H9 (cell line): ENCODE measurements at regions not wholly inside any gene's neighbourhood (a gene's known extent, or its start where the extent isn't known, plus 50 kb on each side); places are given as distances from the start of the nearest gene placed in this dataset.

Source experiments
- DNase-seq: peaks from one replicate; pipeline ENCODE4 v3.0.0-alpha.2; 2017
- H2AFZ ChIP-seq: one replicate; pipeline ENCODE4 v1.6.1; 2013; ENCODE audit warnings: mild to moderate bottlenecking, low read length, control low read depth, moderate library complexity
- H2AK5ac ChIP-seq: 2 replicates; pipeline ENCODE4 v1.6.1; 2013; ENCODE audit warnings: low read length, control low read depth, mixed read lengths; ENCODE audit not compliant: insufficient read length
- H2BK120ac ChIP-seq: one replicate; pipeline ENCODE4 v1.6.1; 2013; ENCODE audit warnings: low read depth, mild to moderate bottlenecking, low read length, control low read depth, inconsistent platforms; ENCODE audit not compliant: poor library complexity, severe bottlenecking
- H2BK12ac ChIP-seq: 2 replicates; pipeline ENCODE4 v1.6.1; 2013; ENCODE audit warnings: low read length, control low read depth, mixed read lengths, low read depth; ENCODE audit not compliant: insufficient read length
- H2BK15ac ChIP-seq: 2 replicates; pipeline ENCODE4 v1.6.1; 2013; ENCODE audit warnings: low read depth, low read length, control low read depth
- H2BK20ac ChIP-seq: one replicate; pipeline ENCODE4 v1.6.1; 2013; ENCODE audit warnings: low read depth, mild to moderate bottlenecking, low read length, control low read depth, inconsistent platforms; ENCODE audit not compliant: poor library complexity, severe bottlenecking
- H2BK5ac ChIP-seq: 2 replicates; pipeline ENCODE4 v1.6.1; 2013; ENCODE audit warnings: low read length, control low read depth, mixed read lengths; ENCODE audit not compliant: insufficient read length
- H3K14ac ChIP-seq: 2 replicates; pipeline ENCODE4 v1.6.1; 2013; ENCODE audit warnings: low read length, control low read depth; ENCODE audit not compliant: insufficient read depth
- H3K18ac ChIP-seq: 2 replicates; pipeline ENCODE4 v1.6.1; 2013; ENCODE audit warnings: low read depth, mild to moderate bottlenecking, mixed read lengths, low read length, control low read depth; ENCODE audit not compliant: insufficient read length
- H3K23ac ChIP-seq: 2 replicates; pipeline ENCODE4 v1.6.1; 2013; ENCODE audit warnings: low read length, control low read depth, mixed read lengths, low read depth; ENCODE audit not compliant: insufficient read length
- H3K23me2 ChIP-seq: 2 replicates; pipeline ENCODE4 v1.6.1; 2013; ENCODE audit warnings: low read depth, mild to moderate bottlenecking, mixed read lengths, low read length, control low read depth; ENCODE audit not compliant: insufficient read length, poor library complexity, severe bottlenecking
- H3K27ac ChIP-seq: 2 replicates; pipeline ENCODE4 v1.5.1; 2013; ENCODE audit warnings: low read length, control low read depth, mixed read lengths, low read depth; ENCODE audit not compliant: insufficient read length
- H3K27me3 ChIP-seq: 2 replicates; pipeline ENCODE4 v1.6.1; 2013; ENCODE audit warnings: low read length, control low read depth, inconsistent platforms; ENCODE audit not compliant: insufficient read depth
- H3K4ac ChIP-seq: 2 replicates; pipeline ENCODE4 v1.6.1; 2013; ENCODE audit warnings: low read depth, mild to moderate bottlenecking, control low read depth, inconsistent platforms, low read length, moderate library complexity
- H3K4me1 ChIP-seq: 2 replicates; pipeline ENCODE4 v1.6.1; 2013; ENCODE audit warnings: low read length, control low read depth, inconsistent platforms; ENCODE audit not compliant: insufficient read depth
- H3K4me2 ChIP-seq: 2 replicates; pipeline ENCODE4 v1.6.1; 2013; ENCODE audit warnings: low read length, control low read depth, mixed read lengths; ENCODE audit not compliant: insufficient read length, insufficient read depth
- H3K56ac ChIP-seq: 2 replicates; pipeline ENCODE4 v1.6.1; 2013; ENCODE audit warnings: low read depth, mild to moderate bottlenecking, mixed read lengths, low read length, control low read depth; ENCODE audit not compliant: insufficient read length
- H3K79me1 ChIP-seq: 2 replicates; pipeline ENCODE4 v1.6.1; 2013; ENCODE audit warnings: low read depth, mild to moderate bottlenecking, moderate library complexity, low read length, control low read depth, inconsistent platforms; ENCODE audit not compliant: insufficient read depth, poor library complexity, severe bottlenecking
- H3K79me2 ChIP-seq: 2 replicates; pipeline ENCODE4 v1.6.1; 2013; ENCODE audit warnings: low read length, control low read depth, inconsistent platforms; ENCODE audit not compliant: insufficient read depth
- H3K9ac ChIP-seq: 2 replicates; pipeline ENCODE4 v1.6.1; 2013; ENCODE audit warnings: low read length, control low read depth, mixed read lengths; ENCODE audit not compliant: insufficient read length; ENCODE audit errors: extremely low read depth
- H3K9me3 ChIP-seq: one replicate; pipeline ENCODE4 v1.6.1; 2013; ENCODE audit warnings: low read depth, low read length, inconsistent platforms; ENCODE audit not compliant: control insufficient read depth
- H3T11ph ChIP-seq: one replicate; pipeline ENCODE4 v1.6.1; 2013; ENCODE audit warnings: mild to moderate bottlenecking, low read length, control low read depth, inconsistent platforms
- H4K20me1 ChIP-seq: one replicate; pipeline ENCODE4 v1.6.1; 2013; ENCODE audit not compliant: control insufficient read depth, insufficient read length, insufficient read depth
- H4K5ac ChIP-seq: 2 replicates; pipeline ENCODE4 v1.6.1; 2013; ENCODE audit warnings: low read depth, mild to moderate bottlenecking, mixed read lengths, low read length, control low read depth; ENCODE audit not compliant: insufficient read length
- H4K8ac ChIP-seq: replicated peaks from 2 replicates; pipeline ENCODE4 v1.6.1; 2013; ENCODE audit warnings: low read length, control low read depth, mixed read lengths, low read depth; ENCODE audit not compliant: insufficient read length
- H4K91ac ChIP-seq: 2 replicates; pipeline ENCODE4 v1.6.1; 2013; ENCODE audit warnings: low read depth, mild to moderate bottlenecking, moderate library complexity, mixed read lengths, low read length, control low read depth; ENCODE audit not compliant: insufficient read length
- H3K27ac Mint-ChIP-seq, 3 experiments: 2 replicates in 2 of 3; 3 replicates in 1 of 3; pipeline ENCODE4 v1.8.0; 2020 to 2021; ENCODE audit warnings: mixed read lengths in 3 of 3, mild to moderate bottlenecking in 1 of 3, moderate library complexity in 1 of 3
- H3K27me3 Mint-ChIP-seq: 2 replicates; pipeline ENCODE4 v1.8.0; 2021; ENCODE audit warnings: low read depth, mild to moderate bottlenecking, moderate library complexity, mixed read lengths
- H3K36me3 Mint-ChIP-seq, 3 experiments: 2 replicates in 2 of 3; 3 replicates in 1 of 3; pipeline ENCODE4 v1.8.0; 2020 to 2021; ENCODE audit warnings: low read depth in 3 of 3, mixed read lengths in 3 of 3; ENCODE audit not compliant: insufficient read depth in 1 of 3
- H3K4me1 Mint-ChIP-seq, 2 experiments: 2 replicates each; pipeline ENCODE4 v1.8.0; 2020; ENCODE audit warnings: mixed read lengths in 2 of 2
- H3K4me3 Mint-ChIP-seq, 2 experiments: 2 replicates in 1 of 2; 3 replicates in 1 of 2; pipeline ENCODE4 v1.8.0; 2020 to 2021; ENCODE audit warnings: mild to moderate bottlenecking in 2 of 2, mixed read lengths in 2 of 2, moderate library complexity in 1 of 2
- H3K9me3 Mint-ChIP-seq, 2 experiments: 2 replicates in 1 of 2; 3 replicates in 1 of 2; pipeline ENCODE4 v1.8.0; 2020; ENCODE audit warnings: mild to moderate bottlenecking in 2 of 2, mixed read lengths in 2 of 2, moderate library complexity in 1 of 2
- WGBS: extraction: QIAGEN DNeasy Blood & Tissue Kit; methylation state at CpG from one replicate; pipeline ENCODE4 v1.1.7; 2013; ENCODE audit warnings: missing lambda C conversion rate, low lambda C conversion rate, mixed read lengths; ENCODE audit not compliant: insufficient read length; ENCODE audit errors: extremely low coverage; 5-methylcytosine and 5-hydroxymethylcytosine counted together
- TF ChIP-seq, protein P1 (sequence below): fragments of 200-600 bp; sonication (generic); conservative IDR thresholded peaks from 3 replicates; pipeline ENCODE4 v1.8.0; 2021; ENCODE audit warnings: antibody characterized with exemption, mild to moderate bottlenecking

DNA sequence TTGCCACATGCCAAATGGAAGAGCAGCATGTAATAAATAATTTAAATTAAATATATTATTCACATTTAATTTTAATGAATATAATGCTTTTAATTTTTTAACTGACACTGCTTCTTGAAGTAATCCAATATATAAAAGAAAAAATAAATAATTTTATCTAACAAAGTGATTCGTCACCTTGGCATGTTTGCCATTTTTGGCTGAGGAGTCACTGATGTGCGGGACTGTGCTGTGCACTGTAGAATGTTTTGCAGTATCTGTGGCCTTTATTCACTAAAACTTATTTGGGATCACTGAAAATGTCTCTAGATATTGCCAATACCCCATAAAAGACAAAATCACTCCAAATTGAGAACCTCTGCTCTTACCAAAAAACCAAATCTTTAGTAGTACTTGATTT is 807.8 kb downstream of the BRINP3 start:
- Histone ChIP-seq H3K27me3 (no peaks in the 10 kb centered on the region), H4K20me1 (no peaks in the 10 kb centered on the region), H2BK120ac (no peak overlapping the region), H3K23me2 (no peaks in the 10 kb centered on the region), H2BK15ac (no peak overlapping the region), H3K18ac (no peak overlapping the region), H3K23ac (no peak overlapping the region), H3K4ac (no peak overlapping the region), H3K79me2 (no peaks in the 10 kb centered on the region), H2AFZ (no peak overlapping the region), H3K14ac (no peak overlapping the region), H4K91ac (no peak overlapping the region), H3K56ac (no peak overlapping the region), H2BK12ac (no peak overlapping the region), H3K4me2 (no peak overlapping the region), H4K8ac (no peak overlapping the region), H3K9ac (no peak overlapping the region), H3K79me1 (no peaks in the 10 kb centered on the region), H2BK20ac (no peak overlapping the region), H4K5ac (no peak overlapping the region), H3K27ac (no peak overlapping the region), H3K4me1 (no peaks in the 10 kb centered on the region), H3K9me3 (no peaks in the 10 kb centered on the region), H3T11ph (no peak overlapping the region), H2AK5ac (no peak overlapping the region), H2BK5ac (no peak overlapping the region)
- DNase-seq, result no peak
- Mint-ChIP-seq H3K36me3 (no peaks in the 10 kb centered on the region), H3K27ac (no peak overlapping the region), H3K27me3 (peaks cover 2% of the 10 kb centered on the region; the same call in 1 of the 2 replicates), H3K4me3 (no peak overlapping the region), H3K9me3 (no peaks in the 10 kb centered on the region), H3K4me1 (no peaks in the 10 kb centered on the region)
- no CpG with 5 or more reads among the region's 2 CpGs for WGBS
- TF ChIP-seq, protein P1, sequence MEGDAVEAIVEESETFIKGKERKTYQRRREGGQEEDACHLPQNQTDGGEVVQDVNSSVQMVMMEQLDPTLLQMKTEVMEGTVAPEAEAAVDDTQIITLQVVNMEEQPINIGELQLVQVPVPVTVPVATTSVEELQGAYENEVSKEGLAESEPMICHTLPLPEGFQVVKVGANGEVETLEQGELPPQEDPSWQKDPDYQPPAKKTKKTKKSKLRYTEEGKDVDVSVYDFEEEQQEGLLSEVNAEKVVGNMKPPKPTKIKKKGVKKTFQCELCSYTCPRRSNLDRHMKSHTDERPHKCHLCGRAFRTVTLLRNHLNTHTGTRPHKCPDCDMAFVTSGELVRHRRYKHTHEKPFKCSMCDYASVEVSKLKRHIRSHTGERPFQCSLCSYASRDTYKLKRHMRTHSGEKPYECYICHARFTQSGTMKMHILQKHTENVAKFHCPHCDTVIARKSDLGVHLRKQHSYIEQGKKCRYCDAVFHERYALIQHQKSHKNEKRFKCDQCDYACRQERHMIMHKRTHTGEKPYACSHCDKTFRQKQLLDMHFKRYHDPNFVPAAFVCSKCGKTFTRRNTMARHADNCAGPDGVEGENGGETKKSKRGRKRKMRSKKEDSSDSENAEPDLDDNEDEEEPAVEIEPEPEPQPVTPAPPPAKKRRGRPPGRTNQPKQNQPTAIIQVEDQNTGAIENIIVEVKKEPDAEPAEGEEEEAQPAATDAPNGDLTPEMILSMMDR, result no peak
